T47D (cell line): ENCODE measurements at regions not wholly inside any gene's neighbourhood (a gene's known extent, or its start where the extent isn't known, plus 50 kb on each side); places are given as distances from the start of the nearest gene placed in this dataset.
A peak's percentile ranks its signal among the peaks of the same experiment; 100 is the strongest.

ENCODE experiments used
- DNase-seq, 2 experiments: peaks; one replicate each; pipeline versions ENCODE4 v3.0.0 to v3.0.0-alpha.2; 2011 to 2012; ENCODE audit warnings: low read depth in 1 of 2, low spot score in 1 of 2
- JUND ChIP-seq: IDR thresholded peaks from 2 replicates; pipeline ENCODE4 v1.6.1; 2012; ENCODE audit warnings: low read depth
- in situ Hi-C: cut with HindIII; loops from 2 replicates; pipeline ENCODE4 v1.10.0; 2016; ENCODE audit warnings: low sequenced_read_pairs, low pct_unique_long_range_greater_than_20kb

DNA sequence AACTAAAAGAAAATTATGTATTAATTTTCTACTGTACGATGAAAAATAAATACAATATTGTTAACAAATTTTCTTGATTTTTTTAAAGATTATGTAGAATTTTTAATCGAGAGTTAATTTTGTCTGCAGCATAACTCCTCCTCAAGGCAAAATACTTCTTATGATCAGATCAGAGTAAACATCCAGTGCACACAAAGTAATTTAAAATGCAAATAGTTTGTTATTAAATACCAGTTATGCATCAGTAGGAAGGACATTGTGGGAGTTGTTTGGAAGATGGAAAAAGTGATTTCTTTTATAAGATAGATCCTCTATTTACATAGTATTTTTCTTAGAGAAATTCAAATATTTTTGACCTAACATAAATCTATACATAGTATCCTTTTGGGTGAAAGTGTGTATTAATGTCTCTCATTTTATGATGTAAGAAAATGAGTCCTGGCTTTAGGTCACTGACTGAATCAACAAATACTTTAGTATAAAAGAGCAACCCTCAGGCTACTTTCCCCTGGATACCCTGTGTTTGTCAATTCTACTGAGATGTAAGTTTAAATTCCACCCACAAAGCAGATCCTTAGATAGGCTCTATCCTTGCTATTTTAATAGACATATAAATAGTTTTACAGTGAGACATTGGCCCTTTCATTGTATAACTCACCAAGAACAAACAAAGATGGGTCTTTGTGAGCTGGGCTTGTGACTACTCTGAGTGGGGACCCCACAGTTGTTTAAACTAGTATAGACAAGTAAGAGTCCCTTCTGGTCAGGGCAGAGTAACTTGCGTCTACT is 1133.7 kb downstream of the GATA3 start:
- peak; percentile 99 for TF ChIP-seq JUND
- in situ Hi-C loops: no loop called here
- DNase-seq: peak; percentile 27 to 100

DNA sequence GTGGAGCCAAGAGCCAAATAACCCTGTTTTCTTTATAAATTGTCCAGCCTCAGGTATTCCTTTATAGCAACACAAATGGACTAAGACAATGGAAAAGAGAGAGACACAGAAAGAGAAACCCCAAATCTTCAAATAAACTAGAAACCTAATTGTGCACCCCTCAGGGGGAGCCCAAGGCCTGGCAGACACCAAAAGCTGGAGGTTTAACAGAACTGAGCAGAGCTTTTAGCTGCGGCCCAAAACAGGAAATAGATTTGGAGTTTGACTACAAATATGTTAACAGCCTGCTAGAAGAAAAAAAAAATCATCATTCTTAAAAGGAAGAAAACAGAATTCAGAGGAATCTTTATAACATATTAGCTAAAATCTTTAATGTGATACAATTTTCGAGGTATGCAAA is 1135.0 kb downstream of the GATA3 start:
- in situ Hi-C loops: no loop called here
- no peak for DNase-seq
- TF ChIP-seq JUND: 0 out of 2 replicates have a peak, but pooled peaks have one; percentile 10

DNA sequence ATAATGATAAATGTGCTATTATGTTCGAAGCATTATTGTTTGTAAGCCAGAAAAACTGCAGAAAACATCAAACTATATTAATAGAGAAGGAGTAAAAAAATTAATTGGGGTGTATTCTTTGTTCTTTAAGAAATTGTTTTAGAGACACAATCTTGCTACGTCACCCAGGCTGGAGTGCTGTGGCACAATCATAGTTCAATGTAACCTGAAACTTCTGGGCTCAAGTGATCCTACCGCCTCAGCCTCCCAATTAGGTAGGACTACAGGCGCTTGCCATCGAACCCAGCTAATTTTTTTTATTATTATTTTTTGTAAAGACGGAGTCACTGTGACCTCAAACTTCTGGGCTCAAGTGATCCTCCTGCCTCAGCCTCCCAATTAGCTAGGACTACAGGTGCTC is 1138.6 kb downstream of the GATA3 start:
- DNase-seq: peak in 1 of 2 experiments; percentile 94
- TF ChIP-seq JUND: peak; percentile 59; the same call in 1 of the 2 replicates
- in situ Hi-C loops: no loop called here

DNA sequence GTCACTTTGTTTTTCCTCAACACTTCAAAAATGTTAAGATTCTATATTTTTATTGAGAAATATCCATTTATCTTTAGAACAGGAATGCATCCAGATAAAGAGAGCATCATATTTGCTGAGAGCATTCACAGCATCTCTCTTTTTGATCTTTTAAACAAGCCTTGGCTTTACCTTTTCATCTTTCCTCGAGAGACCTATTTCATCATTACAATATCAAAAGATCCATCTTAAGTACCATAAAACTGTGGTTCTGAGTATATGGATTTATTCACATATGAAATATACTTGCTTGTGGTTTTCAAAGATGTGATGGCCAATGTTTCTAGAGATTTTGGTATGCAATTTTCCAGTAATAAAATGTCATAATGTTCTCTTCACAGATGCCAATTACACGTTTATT is 1140.9 kb downstream of the GATA3 start:
- peak; percentile 99 for TF ChIP-seq JUND
- in situ Hi-C loops: no loop called here

DNA sequence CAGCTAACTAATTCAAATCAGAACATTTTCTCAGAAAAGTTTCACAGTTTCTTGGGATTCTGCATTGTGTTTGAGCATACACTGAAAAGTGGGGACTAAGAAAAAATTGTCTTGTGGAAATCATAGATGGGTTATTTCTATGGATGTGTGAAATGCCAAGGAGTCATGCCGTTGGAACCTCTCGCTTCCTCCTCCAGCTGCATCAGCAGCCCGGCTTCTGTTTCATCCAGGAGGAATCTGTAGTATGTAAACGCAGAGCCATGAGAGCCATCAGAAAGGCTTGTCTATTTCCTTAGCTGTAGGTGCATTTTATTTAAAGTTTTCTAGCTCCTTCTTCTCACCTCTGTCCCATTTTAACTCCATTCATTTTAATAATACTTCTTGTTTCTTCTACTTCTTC is 1144.1 kb downstream of the GATA3 start:
- in situ Hi-C loops: no loop called here
- TF ChIP-seq JUND: no peak
- peak in 1 of 2 experiments; percentile 86 for DNase-seq

More for the DNA sequence above, 1140.9 kb downstream of the GATA3 start:
- peak in 1 of 2 experiments; percentile 93 for DNase-seq

DNA sequence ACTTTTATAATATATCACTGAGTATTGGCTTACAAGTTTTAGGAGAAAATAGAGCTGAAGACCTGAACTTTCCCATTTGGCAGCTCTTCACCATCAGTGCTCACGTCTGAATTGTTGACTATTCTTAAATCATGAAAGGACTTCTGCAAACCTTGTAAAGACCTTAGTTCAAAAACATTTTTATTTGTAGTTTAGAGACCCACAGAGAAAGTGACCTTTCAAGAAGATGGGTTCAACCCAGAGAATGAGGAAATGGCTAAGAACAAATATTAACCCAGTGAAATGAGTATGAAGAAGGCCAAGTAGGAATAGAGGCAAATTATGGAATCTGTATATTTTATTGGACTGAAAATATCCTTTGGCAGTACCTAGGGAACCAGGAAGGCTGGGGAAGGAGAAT is 1151.1 kb downstream of the GATA3 start:
- peak; percentile 96 for TF ChIP-seq JUND
- in situ Hi-C loops: no loop called here
- DNase-seq: peak in 1 of 2 experiments; percentile 96

DNA sequence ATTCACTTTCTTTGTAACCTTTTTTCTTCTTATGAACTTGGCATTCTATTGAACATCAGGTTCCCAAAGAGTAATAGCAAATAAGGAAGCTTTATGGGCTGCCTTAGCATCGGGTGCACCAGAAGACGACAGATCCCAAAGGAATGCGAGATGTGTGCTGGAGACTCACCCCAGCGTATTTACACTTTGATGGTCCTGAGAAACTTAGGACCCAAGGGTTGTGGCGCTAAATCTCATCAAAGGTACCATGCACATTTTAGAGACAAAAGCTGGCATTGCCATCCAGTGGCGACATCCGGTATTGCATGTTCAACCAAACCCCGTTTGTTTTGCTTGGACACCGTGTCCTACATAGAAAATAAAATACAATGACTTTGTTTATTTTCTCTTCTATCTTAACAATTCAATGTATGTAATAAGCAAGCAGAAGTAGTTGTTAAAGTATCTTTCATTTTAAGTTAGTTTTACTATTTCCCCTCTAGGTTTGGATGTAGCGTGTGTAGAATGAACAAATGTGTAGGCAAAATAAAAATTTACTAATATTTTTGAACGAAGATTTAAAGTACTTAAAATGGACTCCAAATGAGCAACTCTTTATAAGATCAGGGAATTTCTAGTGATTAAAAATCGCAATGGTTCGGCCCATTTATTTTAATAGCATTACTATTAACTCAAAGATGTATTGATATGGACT is 1154.8 kb downstream of the GATA3 start:
- TF ChIP-seq JUND: no peak
- in situ Hi-C loops: no loop called here
- DNase-seq: peak in 1 of 2 experiments; percentile 95

DNA sequence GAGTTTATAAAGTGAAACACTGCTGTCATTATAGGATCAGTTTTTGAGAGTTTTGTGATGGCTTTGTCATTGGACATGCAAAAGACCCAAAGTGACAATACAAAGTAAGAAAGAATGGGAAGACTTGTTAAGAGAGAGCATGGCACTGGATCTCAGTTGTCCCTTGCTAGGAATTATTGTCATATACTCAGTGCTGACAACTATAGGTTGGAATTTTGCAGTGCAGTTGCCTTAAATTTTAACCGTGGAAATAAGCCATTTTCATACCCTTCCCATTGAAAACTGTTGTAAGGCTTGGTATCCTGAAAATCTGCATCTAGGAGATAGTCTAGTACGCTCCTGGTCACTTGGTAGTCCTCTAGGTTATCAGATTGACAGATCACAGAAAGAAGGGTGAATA is 1156.7 kb downstream of the GATA3 start:
- DNase-seq: peak in 1 of 2 experiments; percentile 72
- in situ Hi-C loops: no loop called here
- TF ChIP-seq JUND: no peak

DNA sequence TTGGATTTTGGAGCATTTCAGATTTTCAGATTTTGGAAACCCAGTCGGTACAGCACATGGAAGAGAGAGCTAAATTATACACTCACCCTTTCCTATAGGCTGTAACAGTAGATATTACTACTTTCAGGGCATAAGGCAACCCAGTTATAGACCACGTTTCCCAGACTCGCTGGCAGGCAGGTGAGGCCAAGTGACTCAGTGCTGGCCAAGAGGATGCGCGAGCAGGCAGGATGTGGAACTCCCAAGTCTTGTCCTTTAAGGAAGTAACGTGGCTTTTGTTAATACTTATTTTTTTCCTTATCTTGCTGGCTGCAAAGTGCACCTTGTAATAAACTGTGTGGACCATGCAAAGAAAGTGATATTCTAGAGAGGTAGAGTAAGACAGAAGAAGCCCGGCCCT is 1160.1 kb downstream of the GATA3 start:
- TF ChIP-seq JUND: no peak
- DNase-seq: no peak
- in situ Hi-C loops: no loop called here

DNA sequence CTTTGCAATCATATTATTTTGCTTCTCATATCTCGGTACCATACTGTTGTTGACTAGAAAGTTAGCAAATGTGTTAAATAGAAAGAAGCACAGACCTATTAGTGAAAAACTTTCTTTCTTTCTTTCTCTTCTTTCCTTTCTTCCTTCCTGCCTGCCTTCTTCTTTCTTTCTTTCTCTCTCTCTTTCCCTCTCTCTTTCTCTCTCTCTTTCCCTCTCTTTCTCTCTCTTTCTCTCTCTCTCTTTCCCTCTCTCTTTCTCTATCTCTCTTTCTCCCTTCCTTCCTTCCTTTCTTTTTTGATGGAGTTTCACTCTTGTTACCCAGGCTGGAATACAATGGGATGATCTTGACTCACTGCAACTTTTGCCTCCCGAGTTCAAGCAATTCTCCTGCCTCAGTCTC is 1160.6 kb downstream of the GATA3 start:
- no peak for DNase-seq
- in situ Hi-C loops: no loop called here
- TF ChIP-seq JUND: no peak

DNA sequence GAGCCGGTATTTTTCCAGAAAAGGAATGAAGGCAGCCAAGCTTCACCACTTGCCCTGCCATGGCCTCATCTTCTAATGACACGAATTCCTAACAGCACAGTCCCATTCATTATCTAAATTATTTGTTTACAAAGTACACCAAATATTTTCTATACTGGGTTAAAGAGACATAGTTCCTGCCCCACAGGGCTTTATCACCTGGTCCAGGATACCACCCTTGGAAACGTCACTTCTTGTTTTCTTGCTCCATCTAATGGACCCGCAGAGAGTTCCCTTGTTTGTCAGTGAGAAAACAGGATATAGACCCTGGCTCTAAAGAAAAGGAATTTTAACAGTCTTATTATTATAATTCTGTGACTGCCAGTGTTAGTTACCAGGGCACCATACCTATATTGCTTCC is 1165.4 kb downstream of the GATA3 start:
- in situ Hi-C loops: no loop called here
- peak in 1 of 2 experiments; percentile 47 for DNase-seq
- no peak for TF ChIP-seq JUND

DNA sequence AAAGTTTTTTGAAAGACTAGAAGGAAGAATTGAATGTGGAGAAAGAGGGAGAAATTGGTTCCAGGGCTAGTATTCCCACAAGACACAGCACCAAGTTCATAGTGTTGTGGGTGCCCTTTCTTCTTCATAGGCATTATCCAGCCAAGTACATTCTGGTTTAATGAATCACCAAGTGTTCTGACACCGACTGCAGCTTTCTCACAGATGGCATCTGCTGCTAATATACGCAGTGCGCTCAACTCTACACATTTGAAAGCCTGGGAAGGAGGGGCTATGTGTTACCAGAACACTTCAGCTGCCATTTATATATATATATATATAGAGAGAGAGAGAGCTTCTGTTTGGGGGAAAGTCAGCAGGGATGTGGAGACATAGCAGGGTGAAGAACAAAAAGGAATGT is 1168.4 kb downstream of the GATA3 start:
- in situ Hi-C loops: no loop called here
- no peak for DNase-seq
- no peak for TF ChIP-seq JUND

DNA sequence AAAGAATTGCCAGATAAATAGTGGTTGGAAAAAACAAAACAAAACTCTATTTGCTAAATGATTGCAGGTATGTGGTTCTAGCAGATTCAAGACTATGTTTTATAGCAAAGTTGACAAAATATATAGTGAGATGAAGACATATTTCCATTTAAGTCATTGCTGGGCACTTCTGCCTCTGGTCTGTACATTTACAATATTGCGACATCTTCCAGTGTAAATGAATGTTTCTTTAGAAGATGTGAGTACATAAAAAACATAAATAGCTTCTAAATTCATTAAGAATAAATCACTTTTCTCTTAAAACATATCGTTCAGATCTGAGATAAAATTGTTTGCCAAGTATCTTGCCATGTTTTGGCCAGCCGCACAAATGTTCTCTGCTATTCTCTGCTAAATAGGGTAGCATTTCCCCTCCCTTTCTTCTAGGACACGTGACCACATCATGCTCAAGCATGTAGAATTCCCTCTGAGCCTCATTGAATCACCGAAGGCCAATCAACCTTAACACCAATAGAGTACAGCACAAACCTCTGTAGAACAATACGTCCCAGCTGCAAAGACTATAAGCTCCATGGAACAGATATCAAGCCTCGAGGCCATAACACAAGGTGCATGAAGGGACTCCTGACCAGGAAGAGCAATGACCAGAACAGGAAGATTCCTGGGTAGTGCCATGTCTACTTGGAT is 1173.3 kb downstream of the GATA3 start:
- DNase-seq: peak in 1 of 2 experiments; percentile 26
- in situ Hi-C loops: no loop called here
- no peak for TF ChIP-seq JUND
